Ascending aorta (tissue), 2 donors: ENCODE measurements at regions not wholly inside any gene's neighbourhood (a gene's known extent, or its start where the extent isn't known, plus 50 kb on each side); places are given as distances from the start of the nearest gene placed in this dataset.

Experiments used
- DNase-seq, 2 donors: peaks; one replicate each; pipeline ENCODE4 v3.0.0-alpha.2; 2019; ENCODE audit warnings: low spot score in 2 of 2
- H3K27ac ChIP-seq, 2 donors: fragments of 200-600 bp; sonication (generic); one replicate each; pipeline ENCODE4 v1.5.1; 2016 to 2017; ENCODE audit warnings: mild to moderate bottlenecking in 1 of 2
- H3K27me3 ChIP-seq: fragments of 200-600 bp; sonication (generic); one replicate; pipeline ENCODE4 v1.5.1; 2017
- H3K36me3 ChIP-seq, 2 donors: fragments of 200-600 bp; sonication (generic); one replicate each; pipeline ENCODE4 v1.5.1; 2016
- H3K4me1 ChIP-seq, 2 donors: fragments of 200-600 bp; sonication (generic); one replicate each; pipeline ENCODE4 v1.5.1; 2016 to 2017; ENCODE audit warnings: mild to moderate bottlenecking in 1 of 2
- H3K4me3 ChIP-seq, 2 donors: fragments of 200-600 bp; sonication (generic); one replicate each; pipeline ENCODE4 v1.5.1; 2016 to 2017; ENCODE audit warnings: mild to moderate bottlenecking in 1 of 2
- H3K9me3 ChIP-seq, 2 donors: fragments of 200-600 bp; sonication (generic); one replicate each; pipeline ENCODE4 v1.5.1; 2016
- CTCF ChIP-seq, 3 experiments: fragments of 200-600 bp in 2 of 3; fragments of 450-650 bp in 1 of 3; sonication (generic) in 2 of 3; IDR thresholded peaks; one replicate each; pipeline ENCODE4 v1.5.1; 2016 to 2019; ENCODE audit warnings: antibody characterized with exemption in 3 of 3, mild to moderate bottlenecking in 1 of 3, moderate library complexity in 1 of 3
- intact Hi-C: fragments of 100-400 bp; cut with DNase I; formaldehyde crosslinking; loops from one replicate; pipeline ENCODE4 v1.15.1; 2023

DNA sequence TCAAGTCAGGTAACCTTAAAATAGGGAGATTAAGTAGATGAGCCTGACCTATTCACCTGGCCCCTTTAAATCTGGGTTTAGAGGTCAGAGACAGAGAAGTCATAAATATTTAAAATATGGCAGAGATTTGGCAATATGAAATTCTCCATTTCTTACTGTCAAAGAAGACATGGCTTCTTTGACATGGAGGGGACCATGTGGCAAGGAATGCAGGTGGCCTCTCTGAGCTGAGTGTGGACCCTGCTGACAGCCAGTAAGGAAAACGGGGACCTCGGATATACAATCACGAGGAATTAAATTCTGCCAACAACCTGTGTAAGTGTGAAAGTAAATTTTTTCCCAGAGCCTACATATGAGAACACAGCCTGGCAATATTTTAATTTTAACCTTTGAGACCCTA lies 427.5 kb upstream of the PROX1 start:
- intact Hi-C loops, result no loop called here

GRCh38 chr1:213561870-213562269 lies 425.9 kb upstream of the PROX1 start:
- H3K9me3 ChIP-seq, result peaks cover 10 to 17% of the 10 kb centered on the region in 2 donors
- intact Hi-C loops, result no loop called here

More for the DNA sequence above, 427.5 kb upstream of the PROX1 start:
- Histone ChIP-seq H3K9me3 (peaks cover 10 to 17% of the 10 kb centered on the region in 2 donors), H3K27ac (no peak overlapping the region), H3K4me3 (no peak overlapping the region), H3K36me3 (no peaks in the 10 kb centered on the region), H3K4me1 (no peaks in the 10 kb centered on the region), H3K27me3 (no peaks in the 10 kb centered on the region)
- DNase-seq, result no peak
- no peak for TF ChIP-seq CTCF (IDR thresholded peaks at IDR 0.05)

GRCh38 chr1:213564215-213564659 lies 423.5 kb upstream of the PROX1 start:
- no peak for TF ChIP-seq CTCF (IDR thresholded peaks at IDR 0.05)
- Histone ChIP-seq H3K9me3 (peaks cover 10 to 17% of the 10 kb centered on the region in 2 donors), H3K36me3 (no peaks in the 10 kb centered on the region), H3K4me1 (no peaks in the 10 kb centered on the region), H3K27ac (no peak overlapping the region), H3K4me3 (no peak overlapping the region), H3K27me3 (no peaks in the 10 kb centered on the region)
- DNase-seq, result no peak
- intact Hi-C loops, result no loop called here

More at GRCh38 chr1:213561870-213562269, 425.9 kb upstream of the PROX1 start:
- no peaks in the 10 kb centered on the region for H3K27me3 ChIP-seq
- no peaks in the 10 kb centered on the region for H3K4me1 ChIP-seq
- no peaks in the 10 kb centered on the region for H3K36me3 ChIP-seq
- H3K4me3 ChIP-seq, result no peak overlapping the region
- no peak for TF ChIP-seq CTCF (IDR thresholded peaks at IDR 0.05)
- no peak overlapping the region for H3K27ac ChIP-seq
- DNase-seq, result no peak

- intact Hi-C loops, result no loop called here
- Histone ChIP-seq H3K4me3 (no peak overlapping the region), H3K9me3 (peaks cover 0 to 3% of the 10 kb centered on the region in 2 donors), H3K4me1 (no peaks in the 10 kb centered on the region), H3K27ac (no peak overlapping the region), H3K27me3 (no peaks in the 10 kb centered on the region), H3K36me3 (no peaks in the 10 kb centered on the region)
- no peak for DNase-seq
- no peak for TF ChIP-seq CTCF (IDR thresholded peaks at IDR 0.05)
Measured at GRCh38 chr1:213568929-213569815, 418.6 kb upstream of the PROX1 start.

- H3K4me3 ChIP-seq, result no peak overlapping the region
- no peaks in the 10 kb centered on the region for H3K36me3 ChIP-seq
- DNase-seq, result no peak
- no peak overlapping the region for H3K27ac ChIP-seq
- TF ChIP-seq CTCF (IDR thresholded peaks at IDR 0.05), result no peak
- H3K27me3 ChIP-seq, result no peaks in the 10 kb centered on the region
- H3K4me1 ChIP-seq, result no peaks in the 10 kb centered on the region
- H3K9me3 ChIP-seq, result no peaks in the 10 kb centered on the region
- intact Hi-C loops, result no loop called here
Measured at GRCh38 chr1:213569816-213570150, 418.0 kb upstream of the PROX1 start.
